SK-N-SH (cell line): ENCODE measurements at regions not wholly inside any gene's neighbourhood (a gene's known extent, or its start where the extent isn't known, plus 50 kb on each side); places are given as distances from the start of the nearest gene placed in this dataset.
A peak's percentile ranks its signal among the peaks of the same experiment; 100 is the strongest.

Source experiments
- CTCF ChIA-PET: fragments of 300-600, 350-600 bp; formaldehyde crosslinking; extraction: SDS; loops from one replicate; lab custom pipeline; 2021; lab: Yijun Ruan, JAX
- POLR2A ChIA-PET: fragments of 350-600 bp; sonication (Branson Sonifier 250); formaldehyde crosslinking; extraction: SDS; loops from one replicate; lab custom pipeline; 2020; ENCODE audit warnings: antibody characterized with exemption, inconsistent platforms; lab: Yijun Ruan, JAX
- DNase-seq: peaks from one replicate; pipeline ENCODE4 v3.0.0; 2012
- H2AFZ ChIP-seq: fragments of 200-600 bp; sonication (generic); 2 replicates; pipeline ENCODE4 v1.8.1; 2016; ENCODE audit warnings: antibody characterized with exemption, mild to moderate bottlenecking, low read depth
- H3F3A ChIP-seq: fragments of 200-600 bp; sonication (generic); replicated peaks from 2 replicates; pipeline ENCODE3; 2016; ENCODE audit warnings: antibody characterized with exemption, mild to moderate bottlenecking; ENCODE audit not compliant: insufficient read depth
- H3K27ac ChIP-seq, 2 experiments: fragments of 200-500 bp in 1 of 2; fragments of 200-600 bp in 1 of 2; sonication (Bioruptor generic) in 1 of 2; sonication (generic), shearing (Covaris generic) in 1 of 2; 2 replicates each; pipeline versions ENCODE4 v1.5.1 to v1.6.1; 2014 to 2016; ENCODE audit warnings: low read depth in 2 of 2, inconsistent platforms in 1 of 2, low read length in 1 of 2, mild to moderate bottlenecking in 1 of 2, mixed read lengths in 1 of 2
- H3K27me3 ChIP-seq: fragments of 200-600 bp; sonication (generic), shearing (Covaris generic); 2 replicates; pipeline ENCODE4 v1.6.1; 2016; ENCODE audit warnings: mixed run types; ENCODE audit not compliant: insufficient read depth
- H3K36me3 ChIP-seq, 2 experiments: fragments of 200-500 bp in 1 of 2; fragments of 200-600 bp in 1 of 2; sonication (Bioruptor generic) in 1 of 2; sonication (generic) in 1 of 2; replicated peaks in 1 of 2; 2 replicates each; pipeline versions ENCODE3 to v1.5.1; 2014 to 2016; ENCODE audit warnings: low read length in 1 of 2, mild to moderate bottlenecking in 1 of 2; ENCODE audit not compliant: insufficient read depth in 2 of 2, control insufficient read depth in 1 of 2
- H3K4me1 ChIP-seq, 2 experiments: fragments of 200-500 bp in 1 of 2; fragments of 200-600 bp in 1 of 2; sonication (Bioruptor generic) in 1 of 2; sonication (generic), shearing (Covaris generic) in 1 of 2; 2 replicates each; pipeline versions ENCODE4 v1.5.1 to v1.6.1; 2014 to 2016; ENCODE audit warnings: low read depth in 1 of 2, low read length in 1 of 2, mixed run types in 1 of 2; ENCODE audit not compliant: insufficient read depth in 2 of 2, control insufficient read depth in 1 of 2
- H3K4me2 ChIP-seq: fragments of 200-600 bp; sonication (generic), shearing (Covaris generic); 2 replicates; pipeline ENCODE4 v1.6.1; 2017; ENCODE audit warnings: mixed run types
- H3K4me3 ChIP-seq, 2 experiments: fragments of 200-500 bp in 1 of 2; fragments of 200-600 bp in 1 of 2; sonication (Bioruptor generic) in 1 of 2; sonication (generic), shearing (Covaris generic) in 1 of 2; 2 replicates each; pipeline versions ENCODE4 v1.5.1 to v1.8.1; 2014 to 2016; ENCODE audit warnings: low read depth in 2 of 2, inconsistent platforms in 1 of 2, low read length in 1 of 2, mild to moderate bottlenecking in 1 of 2, mixed read lengths in 1 of 2, moderate library complexity in 1 of 2
- H3K79me2 ChIP-seq: fragments of 200-600 bp; sonication (generic); 2 replicates; pipeline ENCODE4 v1.8.1; 2017; ENCODE audit warnings: mild to moderate bottlenecking; ENCODE audit not compliant: insufficient read depth
- H3K9ac ChIP-seq: fragments of 200-600 bp; sonication (generic); 2 replicates; pipeline ENCODE4 v1.6.1; 2017; ENCODE audit warnings: mixed run types
- H3K9me2 ChIP-seq: fragments of 200-600 bp; sonication (generic); 2 replicates; pipeline ENCODE4 v1.6.1; 2017; ENCODE audit warnings: mixed run types
- H3K9me3 ChIP-seq: fragments of 200-600 bp; sonication (generic); 2 replicates; pipeline ENCODE4 v1.6.1; 2017; ENCODE audit warnings: mixed run types, mild to moderate bottlenecking, moderate library complexity
- H4K20me1 ChIP-seq: fragments of 200-600 bp; sonication (generic); 2 replicates; pipeline ENCODE4 v1.6.1; 2017; ENCODE audit warnings: mild to moderate bottlenecking, mixed run types; ENCODE audit not compliant: insufficient read depth
- CTCF ChIP-seq: fragments of 200-600 bp; sonication (generic); IDR thresholded peaks from 2 replicates; pipeline ENCODE4 v1.6.1; 2017; ENCODE audit warnings: antibody characterized with exemption, mild to moderate bottlenecking, moderate library complexity
- FOXJ3 ChIP-seq: sonication (generic); formaldehyde crosslinking; IDR thresholded peaks from 2 replicates; pipeline ENCODE4 v1.5.1; 2020; ENCODE audit warnings: mild to moderate bottlenecking, missing genetic modification reagents
- IRF3 ChIP-seq: fragments of 150-350 bp; IDR thresholded peaks from 2 replicates; pipeline ENCODE4 v1.6.1; 2016; ENCODE audit warnings: mild to moderate bottlenecking, low read depth, low read length
- MXI1 ChIP-seq: IDR thresholded peaks from 2 replicates; pipeline ENCODE4 v1.6.1; 2012; ENCODE audit warnings: mild to moderate bottlenecking, low read depth, low read length, improper control_type of control experiment
- NFIC ChIP-seq: IDR thresholded peaks from 2 replicates; pipeline ENCODE4 v1.4.0; 2012; ENCODE audit warnings: borderline replicate concordance
- PBX3 ChIP-seq: IDR thresholded peaks from 2 replicates; pipeline ENCODE4; 2012
- REST ChIP-seq: IDR thresholded peaks from 2 replicates; pipeline ENCODE4 v1.6.1; 2012; ENCODE audit warnings: mild to moderate bottlenecking, low read depth, low read length, moderate library complexity
- SMC3 ChIP-seq: IDR thresholded peaks from 2 replicates; pipeline ENCODE4 v1.6.1; 2012; ENCODE audit warnings: low read depth, low read length, improper control_type of control experiment
- TAF1 ChIP-seq: IDR thresholded peaks from 2 replicates; pipeline ENCODE4 v1.6.1; 2012; ENCODE audit warnings: low read depth, mild to moderate bottlenecking, low read length, moderate library complexity, borderline replicate concordance
- TCF12 ChIP-seq: IDR thresholded peaks from 2 replicates; pipeline ENCODE4 v1.4.0; 2012
- TEAD4 ChIP-seq: IDR thresholded peaks from 2 replicates; pipeline ENCODE4 v1.4.0; 2012; ENCODE audit warnings: mild to moderate bottlenecking, borderline replicate concordance; ENCODE audit not compliant: insufficient read depth
- USF1 ChIP-seq: IDR thresholded peaks from 2 replicates; pipeline ENCODE4 v1.4.0; 2012; ENCODE audit warnings: low read depth, borderline replicate concordance
- ZBTB33 ChIP-seq: IDR thresholded peaks from 2 replicates; pipeline ENCODE4 v1.4.0; 2012; ENCODE audit warnings: low read depth, borderline replicate concordance
- WGBS: methylation state at CpG from one replicate; pipeline ENCODE4 v1.1.6; 2017; ENCODE audit warnings: low lambda C conversion rate; 5-methylcytosine and 5-hydroxymethylcytosine counted together

- TF ChIP-seq REST (no peak), CTCF (no peak), ZBTB33 (no peak)
Measured at GRCh38 chr20:53792946-53793536, 199.4 kb upstream of the ZNF217 start (continued).

- peaks cover 62% of the 10 kb centered on the region for H3F3A ChIP-seq
- peaks cover 14% of the 10 kb centered on the region; the same call in 1 of the 2 replicates for H3K79me2 ChIP-seq
- peak overlapping the region; percentile 35; the same call in 1 of the 2 replicates for H3K4me2 ChIP-seq
- peaks cover 0 to 18% of the 10 kb centered on the region in 2 experiments; a peak in 3 of 4 replicates for H3K4me1 ChIP-seq
- no peak for DNase-seq
- no peak overlapping the region for H3K4me3 ChIP-seq
- WGBS = 91% methylated on average over 10 of the region's 10 CpGs
- H3K9ac ChIP-seq = peak overlapping the region; percentile 85
- no peak overlapping the region for H2AFZ ChIP-seq
- no peaks in the 10 kb centered on the region for H3K9me2 ChIP-seq
- no peaks in the 10 kb centered on the region for H4K20me1 ChIP-seq
- ChIA-PET CTCF (no interaction called here), POLR2A (no interaction called here)
- no peaks in the 10 kb centered on the region for H3K36me3 ChIP-seq
- peak overlapping the region; percentile 61 to 98; a peak in 3 of 4 replicates for H3K27ac ChIP-seq
- no peaks in the 10 kb centered on the region for H3K9me3 ChIP-seq
- H3K27me3 ChIP-seq = no peaks in the 10 kb centered on the region
- TF ChIP-seq PBX3 = no peak
- no peak for TF ChIP-seq MXI1
- TF ChIP-seq REST = no peak
- no peak for TF ChIP-seq IRF3
- TF ChIP-seq USF1 = no peak
- TF ChIP-seq TCF12 = no peak
- no peak for TF ChIP-seq NFIC
- no peak for TF ChIP-seq FOXJ3 (CRISPR knock-in tag)
- TF ChIP-seq TAF1 = no peak
- no peak for TF ChIP-seq TEAD4
- no peak for TF ChIP-seq SMC3
Measured at GRCh38 chr20:53789989-53790675, 196.5 kb upstream of the ZNF217 start.
